ENCODE measurements at regions not wholly inside any gene's neighbourhood (a gene's known extent, or its start where the extent isn't known, plus 50 kb on each side); places are given as distances from the start of the nearest gene placed in this dataset.

- H2AFZ ChIP-seq (ENCODE audit: low read length): no peak overlapping the region
- H3K36me3 ChIP-seq (ENCODE audit: insufficient read depth, low read length): no peaks in the 10 kb centered on the region
- no peaks in the 10 kb centered on the region for H4K20me1 ChIP-seq (ENCODE audit: insufficient read depth, low read length)
- ChIA-PET CTCF (ENCODE audit: unreplicated experiment) (no interaction called here), POLR2A (interaction anchor here (0.6 to 1.3 kb wide), 2 partner anchors 21 to 503 kb away, joined by 3 read pairs; no protein-coding TSS in a partner anchor)
- H3K4me3 ChIP-seq (ENCODE audit: low read depth, low read length, poor library complexity, severe bottlenecking): no peak overlapping the region
- no peak overlapping the region for H3K4me2 ChIP-seq (ENCODE audit: low read length)
- H3K4me1 ChIP-seq (ENCODE audit: insufficient read depth, low read length, poor library complexity, severe bottlenecking): no peaks in the 10 kb centered on the region
- H3K9me3 ChIP-seq (ENCODE audit: low read length): no peaks in the 10 kb centered on the region
- H3K79me2 ChIP-seq (ENCODE audit: insufficient read depth, low read depth, low read length): no peaks in the 10 kb centered on the region
- no peak for TF ChIP-seq EZH2phosphoT487 (IDR thresholded peaks at IDR 0.05; ENCODE audit: borderline replicate concordance, low read depth, low read length)
- TF ChIP-seq CTCF (conservative IDR thresholded peaks at IDR 0.05; ENCODE audit: low read length): no peak
- H3K9me2 ChIP-seq (ENCODE audit: insufficient read depth, low read length): no peaks in the 10 kb centered on the region
- intact Hi-C loops (cut with micrococcal nuclease; ENCODE audit: unreplicated experiment): no loop called here
- no peak overlapping the region for H3K27ac ChIP-seq (ENCODE audit: low read depth, low read length, poor library complexity, severe bottlenecking)
- no peak for DNase-seq (ENCODE audit: low spot score)
- no TSS peak for BruUV-seq (replicated peaks)
These were observed 131.4 kb upstream of the USP24 start for GRCh38 chr1:55346586-55346985.

- no peaks in the 10 kb centered on the region; the same call in 1 of the 2 replicates for H3K9me3 ChIP-seq (ENCODE audit: low read length)
- DNase-seq (ENCODE audit: low spot score): no peak
- no peaks in the 10 kb centered on the region for H3K9me2 ChIP-seq (ENCODE audit: insufficient read depth, low read length)
- H2AFZ ChIP-seq (ENCODE audit: low read length): no peak overlapping the region
- no TSS peak for BruUV-seq (replicated peaks)
- no peaks in the 10 kb centered on the region for H3K4me1 ChIP-seq (ENCODE audit: insufficient read depth, low read length, poor library complexity, severe bottlenecking)
- no peaks in the 10 kb centered on the region for H3K79me2 ChIP-seq (ENCODE audit: insufficient read depth, low read depth, low read length)
- ChIA-PET POLR2A (no interaction called here), CTCF (ENCODE audit: unreplicated experiment) (no interaction called here)
- H3K27ac ChIP-seq (ENCODE audit: low read depth, low read length, poor library complexity, severe bottlenecking): no peak overlapping the region
- no peaks in the 10 kb centered on the region for H3K36me3 ChIP-seq (ENCODE audit: insufficient read depth, low read length)
- intact Hi-C loops (cut with micrococcal nuclease; ENCODE audit: unreplicated experiment): loop anchor here (2.0 kb wide), 1 partner anchor 199 kb away; no protein-coding TSS in a partner anchor
- H4K20me1 ChIP-seq (ENCODE audit: insufficient read depth, low read length): no peaks in the 10 kb centered on the region
- H3K4me2 ChIP-seq (ENCODE audit: low read length): no peak overlapping the region
- no peak overlapping the region for H3K4me3 ChIP-seq (ENCODE audit: low read depth, low read length, poor library complexity, severe bottlenecking)
- TF ChIP-seq CTCF (conservative IDR thresholded peaks at IDR 0.05; ENCODE audit: low read length): no peak
- TF ChIP-seq EZH2phosphoT487 (IDR thresholded peaks at IDR 0.05; ENCODE audit: borderline replicate concordance, low read depth, low read length): no peak
These were observed 124.5 kb upstream of the USP24 start for GRCh38 chr1:55339681-55340080.

- BruUV-seq (replicated peaks): no TSS peak
- TF ChIP-seq EZH2phosphoT487 (IDR thresholded peaks at IDR 0.05; ENCODE audit: borderline replicate concordance, low read depth, low read length) (no peak), CTCF (conservative IDR thresholded peaks at IDR 0.05; ENCODE audit: low read length) (no peak; the same call in 1 of the 2 replicates)
- intact Hi-C loops (cut with micrococcal nuclease; ENCODE audit: unreplicated experiment): loop anchor here (2.0 kb wide), 1 partner anchor 198 kb away; no protein-coding TSS in a partner anchor
- H3K4me3 ChIP-seq (ENCODE audit: low read depth, low read length, poor library complexity, severe bottlenecking): no peak overlapping the region
- no peaks in the 10 kb centered on the region for H3K36me3 ChIP-seq (ENCODE audit: insufficient read depth, low read length)
- H3K4me2 ChIP-seq (ENCODE audit: low read length): no peak overlapping the region
- no peaks in the 10 kb centered on the region for H3K9me2 ChIP-seq (ENCODE audit: insufficient read depth, low read length)
- no peak overlapping the region for H2AFZ ChIP-seq (ENCODE audit: low read length)
- no peaks in the 10 kb centered on the region for H3K79me2 ChIP-seq (ENCODE audit: insufficient read depth, low read depth, low read length)
- no peaks in the 10 kb centered on the region; the same call in 1 of the 2 replicates for H3K9me3 ChIP-seq (ENCODE audit: low read length)
- ChIA-PET CTCF (ENCODE audit: unreplicated experiment) (no interaction called here), POLR2A (no interaction called here)
- no peaks in the 10 kb centered on the region for H3K4me1 ChIP-seq (ENCODE audit: insufficient read depth, low read length, poor library complexity, severe bottlenecking)
- H3K27ac ChIP-seq (ENCODE audit: low read depth, low read length, poor library complexity, severe bottlenecking): no peak overlapping the region
- H4K20me1 ChIP-seq (ENCODE audit: insufficient read depth, low read length): no peaks in the 10 kb centered on the region
- DNase-seq (ENCODE audit: low spot score): no peak
These were observed 123.3 kb upstream of the USP24 start for GRCh38 chr1:55338448-55338820.
